H1 (cell line): ENCODE measurements at regions not wholly inside any gene's neighbourhood (a gene's known extent, or its start where the extent isn't known, plus 50 kb on each side); places are given as distances from the start of the nearest gene placed in this dataset.

Source experiments
- CTCF ChIA-PET: fragments of 300-600 bp; sonication (Branson Sonifier 250); formaldehyde crosslinking; loops from one replicate; lab custom pipeline; 2021; ENCODE audit not compliant: partially characterized antibody; lab: Charles Lee
- POLR2A ChIA-PET: fragments of 300-600 bp; sonication (Branson Sonifier 250); formaldehyde crosslinking; loops from one replicate; lab custom pipeline; 2021; ENCODE audit warnings: inconsistent platforms; ENCODE audit not compliant: partially characterized antibody; lab: Charles Lee
- DNase-seq, 2 experiments: peaks; one replicate each; pipeline versions ENCODE4 v3.0.0 to v3.0.0-alpha.2; 2010 to 2022; ENCODE audit warnings: low spot score in 2 of 2, low read depth in 1 of 2, mixed read lengths in 1 of 2
- FAIRE-seq: peaks from 2 replicates; lab custom pipeline; 2011; peaks lifted over from hg19 to GRCh38; lab: Jason Lieb, UNC
- H2AFZ ChIP-seq: 2 replicates; pipeline ENCODE4 v1.8.1; 2012; ENCODE audit warnings: low read length, inconsistent platforms
- H2AK5ac ChIP-seq: 2 replicates; pipeline ENCODE4 v1.6.1; 2013; ENCODE audit warnings: low read depth, low read length
- H2BK120ac ChIP-seq: replicated peaks from 2 replicates; pipeline ENCODE3; 2013; ENCODE audit warnings: low read depth, low read length, inconsistent platforms
- H2BK12ac ChIP-seq: 2 replicates; pipeline ENCODE4 v1.6.1; 2013; ENCODE audit warnings: low read depth, low read length
- H2BK15ac ChIP-seq: 2 replicates; pipeline ENCODE4 v1.6.1; 2013; ENCODE audit warnings: low read length
- H2BK20ac ChIP-seq: 2 replicates; pipeline ENCODE4 v1.6.1; 2013; ENCODE audit warnings: low read length
- H2BK5ac ChIP-seq: 2 replicates; pipeline ENCODE4 v1.6.1; 2013; ENCODE audit warnings: low read depth, low read length
- H3K14ac ChIP-seq: 2 replicates; pipeline ENCODE4 v1.6.1; 2013; ENCODE audit warnings: inconsistent platforms; ENCODE audit not compliant: insufficient read length
- H3K18ac ChIP-seq: 2 replicates; pipeline ENCODE4 v1.6.1; 2013; ENCODE audit warnings: low read length; ENCODE audit errors: extremely low read depth
- H3K23ac ChIP-seq: 2 replicates; pipeline ENCODE4 v1.6.1; 2013; ENCODE audit warnings: inconsistent platforms; ENCODE audit not compliant: insufficient read length
- H3K23me2 ChIP-seq: 2 replicates; pipeline ENCODE4 v1.6.1; 2013; ENCODE audit warnings: low read depth, low read length
- H3K27ac ChIP-seq: 2 replicates; pipeline ENCODE4 v1.6.1; 2011; ENCODE audit warnings: low read depth, low read length, inconsistent platforms
- H3K27me3 ChIP-seq, 4 experiments: replicated peaks in 1 of 4; 1 replicate in 1 of 4; 2 replicates in 3 of 4; pipeline versions ENCODE4 v1.6.1 to v1.8.1; 2011 to 2013; ENCODE audit warnings: low read length in 3 of 4, mild to moderate bottlenecking in 3 of 4, inconsistent platforms in 2 of 4, mixed read lengths in 2 of 4, moderate library complexity in 1 of 4; ENCODE audit not compliant: control insufficient read depth in 3 of 4, insufficient read depth in 3 of 4; ENCODE audit errors: extremely low read depth in 1 of 4
- H3K36me3 ChIP-seq, 4 experiments: 2 replicates each; pipeline versions ENCODE4 v1.6.1 to v1.8.1; 2011 to 2013; ENCODE audit warnings: mild to moderate bottlenecking in 4 of 4, low read length in 3 of 4, moderate library complexity in 2 of 4, control low read depth in 1 of 4, inconsistent platforms in 1 of 4; ENCODE audit not compliant: insufficient read depth in 4 of 4, control insufficient read depth in 2 of 4
- H3K4ac ChIP-seq: replicated peaks from 2 replicates; pipeline ENCODE3; 2013; ENCODE audit warnings: low read length, low read depth, mixed read lengths, inconsistent platforms; ENCODE audit not compliant: insufficient read length
- H3K4me1 ChIP-seq, 4 experiments: replicated peaks in 1 of 4; 1 replicate in 1 of 4; 2 replicates in 3 of 4; pipeline versions ENCODE4 v1.6.1 to v1.8.1; 2011 to 2013; ENCODE audit warnings: low read length in 3 of 4, inconsistent platforms in 2 of 4, mixed read lengths in 1 of 4; ENCODE audit not compliant: insufficient read depth in 4 of 4, control insufficient read depth in 3 of 4
- H3K4me2 ChIP-seq, 2 experiments: 2 replicates each; pipeline versions ENCODE4 v1.6.1 to v1.8.1; 2011 to 2013; ENCODE audit warnings: low read depth in 2 of 2, low read length in 2 of 2, control low read depth in 1 of 2, inconsistent platforms in 1 of 2, mild to moderate bottlenecking in 1 of 2; ENCODE audit not compliant: insufficient read depth in 1 of 2
- H3K4me3 ChIP-seq, 4 experiments: fragments of 200-600, 300-600 bp in 1 of 4; sonication (generic), shearing (Covaris generic), sonication (Bioruptor Twin) in 1 of 4; 2 replicates each; pipeline versions ENCODE4 v1.5.1 to v1.8.1; 2011 to 2016; ENCODE audit warnings: low read length in 4 of 4, low read depth in 3 of 4, control low read depth in 2 of 4, inconsistent platforms in 2 of 4, mild to moderate bottlenecking in 2 of 4, mixed read lengths in 1 of 4, moderate library complexity in 1 of 4; ENCODE audit not compliant: insufficient read depth in 2 of 4; ENCODE audit errors: extremely low read depth in 1 of 4
- H3K56ac ChIP-seq: replicated peaks from 2 replicates; pipeline ENCODE3; 2013; ENCODE audit warnings: low read depth, mild to moderate bottlenecking, mixed read lengths, low read length, inconsistent platforms; ENCODE audit not compliant: insufficient read length
- H3K79me1 ChIP-seq: 2 replicates; pipeline ENCODE4 v1.6.1; 2013; ENCODE audit warnings: low read depth, low read length, control low read depth
- H3K79me2 ChIP-seq, 2 experiments: 2 replicates each; pipeline versions ENCODE4 v1.6.1 to v1.8.1; 2012 to 2013; ENCODE audit warnings: low read length in 2 of 2, mild to moderate bottlenecking in 2 of 2, inconsistent platforms in 1 of 2; ENCODE audit not compliant: insufficient read depth in 2 of 2, control insufficient read depth in 1 of 2
- H3K9ac ChIP-seq, 4 experiments: replicated peaks in 1 of 4; 1 replicate in 1 of 4; 2 replicates in 3 of 4; pipeline versions ENCODE4 v1.6.1 to v1.8.1; 2011 to 2013; ENCODE audit warnings: low read depth in 3 of 4, low read length in 3 of 4, control low read depth in 2 of 4, mild to moderate bottlenecking in 2 of 4, moderate library complexity in 2 of 4, inconsistent platforms in 1 of 4; ENCODE audit errors: extremely low read depth in 1 of 4
- H3K9me3 ChIP-seq, 2 experiments: 2 replicates each; pipeline versions ENCODE4 v1.6.1 to v1.8.1; 2012 to 2013; ENCODE audit warnings: mild to moderate bottlenecking in 2 of 2, moderate library complexity in 2 of 2, control low read depth in 1 of 2, inconsistent platforms in 1 of 2, low read depth in 1 of 2, low read length in 1 of 2, mixed read lengths in 1 of 2; ENCODE audit not compliant: insufficient read depth in 2 of 2
- H4K20me1 ChIP-seq, 2 experiments: replicated peaks in 1 of 2; 2 replicates each; pipeline versions ENCODE3 to v1.8.1; 2011 to 2013; ENCODE audit warnings: inconsistent platforms in 2 of 2, low read length in 2 of 2, mild to moderate bottlenecking in 1 of 2; ENCODE audit not compliant: insufficient read depth in 2 of 2, control insufficient read depth in 1 of 2
- H4K5ac ChIP-seq: 2 replicates; pipeline ENCODE4 v1.6.1; 2013; ENCODE audit warnings: low read length, low read depth, mixed read lengths, inconsistent platforms; ENCODE audit not compliant: insufficient read length
- H4K8ac ChIP-seq: 2 replicates; pipeline ENCODE4 v1.8.0; 2013; ENCODE audit warnings: mild to moderate bottlenecking, moderate library complexity, low read length, inconsistent platforms; ENCODE audit not compliant: insufficient read depth; ENCODE audit errors: extremely low read depth
- H4K91ac ChIP-seq: replicated peaks from 2 replicates; pipeline ENCODE3; 2013; ENCODE audit warnings: low read length, mixed read lengths, inconsistent platforms; ENCODE audit not compliant: insufficient read length
- FOSL1 ChIP-seq: IDR thresholded peaks from 2 replicates; pipeline ENCODE4 v1.6.1; 2011; ENCODE audit warnings: mild to moderate bottlenecking, low read depth, low read length, moderate library complexity; ENCODE audit not compliant: insufficient read depth
- WGBS, 2 experiments: shearing (Covaris generic) in 1 of 2; methylation state at CpG; one replicate each; pipeline versions ENCODE4 v1.1.6 to v1.1.7; 2013 to 2015; ENCODE audit warnings: low lambda C conversion rate in 2 of 2, mixed read lengths in 2 of 2, inconsistent platforms in 1 of 2, low coverage in 1 of 2, missing lambda C conversion rate in 1 of 2; ENCODE audit not compliant: insufficient replicate concordance in 2 of 2, insufficient coverage in 1 of 2, insufficient read length in 1 of 2; ENCODE audit errors: extremely low coverage in 1 of 2, missing lambda C conversion rate in 1 of 2; 5-methylcytosine and 5-hydroxymethylcytosine counted together

- 86% methylated on average over 7 of the region's 7 CpGs; no CpG with 5 or more reads in 1 of the 2 experiments for WGBS, 2 experiments
- H2AK5ac ChIP-seq, result no peak overlapping the region
- H3K14ac ChIP-seq, result no peak overlapping the region
- no peaks in the 10 kb centered on the region for H3K79me2 ChIP-seq
- no peak overlapping the region for H2BK120ac ChIP-seq
- TF ChIP-seq FOSL1, result no peak
- no peak overlapping the region for H3K27ac ChIP-seq
- DNase-seq, result no peak
- H3K4me3 ChIP-seq, result no peak overlapping the region
- no peak overlapping the region for H2AFZ ChIP-seq
- no peak overlapping the region for H4K5ac ChIP-seq
- no peak overlapping the region for H4K91ac ChIP-seq
- H3K9ac ChIP-seq, result no peak overlapping the region
- H3K56ac ChIP-seq, result no peak overlapping the region
- FAIRE-seq, result no peak
- no peaks in the 10 kb centered on the region for H3K23me2 ChIP-seq
- no peak overlapping the region for H3K4me2 ChIP-seq
- no peak overlapping the region for H2BK5ac ChIP-seq
- no peak overlapping the region for H2BK20ac ChIP-seq
- no peaks in the 10 kb centered on the region for H4K20me1 ChIP-seq
- ChIA-PET CTCF (interaction anchor here (1.3 kb wide), 1 partner anchor 21 kb away, joined by 3 read pairs; no protein-coding TSS in a partner anchor), POLR2A (no interaction called here)
- no peaks in the 10 kb centered on the region for H3K79me1 ChIP-seq
- H3K36me3 ChIP-seq, result no peaks in the 10 kb centered on the region
- H3K18ac ChIP-seq, result no peak overlapping the region
- no peak overlapping the region for H2BK12ac ChIP-seq
- peaks cover 0 to 3% (median 0%) of the 10 kb centered on the region in 4 experiments; a peak in 1 of 7 replicates for H3K4me1 ChIP-seq
- no peak overlapping the region for H3K23ac ChIP-seq
- H2BK15ac ChIP-seq, result no peak overlapping the region
- H3K27me3 ChIP-seq, result no peaks in the 10 kb centered on the region
- no peak overlapping the region for H4K8ac ChIP-seq
- H3K9me3 ChIP-seq, result no peaks in the 10 kb centered on the region
- no peak overlapping the region for H3K4ac ChIP-seq
Observed at GRCh38 chr2:150618245-150618895, 130.9 kb upstream of the RND3 start.
